ENCODE measurements at regions not wholly inside any gene's neighbourhood (a gene's known extent, or its start where the extent isn't known, plus 50 kb on each side); places are given as distances from the start of the nearest gene placed in this dataset.

DNA sequence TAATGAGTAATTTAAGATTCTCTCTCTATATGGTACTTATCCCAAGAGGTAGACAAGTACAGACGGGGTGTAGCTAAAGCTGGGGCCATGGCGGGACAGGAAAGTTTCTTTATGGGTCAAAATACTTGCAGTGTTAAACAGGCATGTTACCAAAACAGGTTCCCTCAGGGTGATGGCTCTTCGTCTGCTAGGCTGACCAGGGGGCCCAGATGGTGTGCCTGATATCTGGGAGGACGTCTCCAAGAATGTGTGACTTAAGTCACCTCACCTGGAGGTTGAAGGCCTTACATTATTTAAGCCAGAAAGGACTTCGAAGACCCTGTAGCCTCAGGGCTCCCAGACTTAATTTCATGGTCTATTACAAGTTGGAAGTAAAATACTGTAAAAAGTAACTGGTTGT lies 52.7 kb upstream of the FMOD start:
- TF ChIP-seq, protein P1, sequence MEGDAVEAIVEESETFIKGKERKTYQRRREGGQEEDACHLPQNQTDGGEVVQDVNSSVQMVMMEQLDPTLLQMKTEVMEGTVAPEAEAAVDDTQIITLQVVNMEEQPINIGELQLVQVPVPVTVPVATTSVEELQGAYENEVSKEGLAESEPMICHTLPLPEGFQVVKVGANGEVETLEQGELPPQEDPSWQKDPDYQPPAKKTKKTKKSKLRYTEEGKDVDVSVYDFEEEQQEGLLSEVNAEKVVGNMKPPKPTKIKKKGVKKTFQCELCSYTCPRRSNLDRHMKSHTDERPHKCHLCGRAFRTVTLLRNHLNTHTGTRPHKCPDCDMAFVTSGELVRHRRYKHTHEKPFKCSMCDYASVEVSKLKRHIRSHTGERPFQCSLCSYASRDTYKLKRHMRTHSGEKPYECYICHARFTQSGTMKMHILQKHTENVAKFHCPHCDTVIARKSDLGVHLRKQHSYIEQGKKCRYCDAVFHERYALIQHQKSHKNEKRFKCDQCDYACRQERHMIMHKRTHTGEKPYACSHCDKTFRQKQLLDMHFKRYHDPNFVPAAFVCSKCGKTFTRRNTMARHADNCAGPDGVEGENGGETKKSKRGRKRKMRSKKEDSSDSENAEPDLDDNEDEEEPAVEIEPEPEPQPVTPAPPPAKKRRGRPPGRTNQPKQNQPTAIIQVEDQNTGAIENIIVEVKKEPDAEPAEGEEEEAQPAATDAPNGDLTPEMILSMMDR (IDR thresholded peaks at IDR 0.05): no peak
- TF ChIP-seq POLR2A (IDR thresholded peaks at IDR 0.05): no peak
